ENCODE measurements at regions not wholly inside any gene's neighbourhood (a gene's known extent, or its start where the extent isn't known, plus 50 kb on each side); places are given as distances from the start of the nearest gene placed in this dataset.

DNA sequence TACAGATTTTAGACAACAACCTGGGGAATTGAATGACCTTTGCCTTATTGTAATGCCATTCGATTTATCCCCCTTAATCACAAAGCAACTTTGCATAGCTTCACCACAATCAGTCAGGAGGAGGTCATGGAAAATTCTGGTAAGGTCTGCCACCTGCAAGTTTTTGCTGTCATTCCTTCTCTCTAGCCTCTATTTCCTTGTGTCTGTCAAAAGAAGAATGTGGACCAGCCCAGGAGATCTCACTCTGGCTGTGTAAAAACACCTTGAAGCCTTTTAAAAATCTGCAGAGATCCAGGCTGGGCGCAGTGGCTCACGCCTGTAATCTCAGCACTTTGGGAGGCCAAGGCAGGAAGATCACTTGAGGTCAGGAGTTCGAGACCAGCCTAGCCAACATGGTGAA, 74.1 kb upstream of the BZW1 start:
- WGBS: 90% methylated on average over 4 of the region's 4 CpGs
- TF ChIP-seq EGR1 (IDR thresholded peaks at IDR 0.05; ENCODE audit: low read depth in 2 of 2) (no peak), HNF4G (IDR thresholded peaks at IDR 0.05) (no peak), ATF3 (IDR thresholded peaks at IDR 0.05) (no peak), RXRA (IDR thresholded peaks at IDR 0.05) (no peak), SP1 (IDR thresholded peaks at IDR 0.05) (no peak), JUND (IDR thresholded peaks at IDR 0.05) (no peak), RAD21 (IDR thresholded peaks at IDR 0.05) (no peak)
- TF ChIP-seq, protein P1, sequence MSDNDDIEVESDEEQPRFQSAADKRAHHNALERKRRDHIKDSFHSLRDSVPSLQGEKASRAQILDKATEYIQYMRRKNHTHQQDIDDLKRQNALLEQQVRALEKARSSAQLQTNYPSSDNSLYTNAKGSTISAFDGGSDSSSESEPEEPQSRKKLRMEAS (IDR thresholded peaks at IDR 0.05): no peak
- TF ChIP-seq, protein P2, sequence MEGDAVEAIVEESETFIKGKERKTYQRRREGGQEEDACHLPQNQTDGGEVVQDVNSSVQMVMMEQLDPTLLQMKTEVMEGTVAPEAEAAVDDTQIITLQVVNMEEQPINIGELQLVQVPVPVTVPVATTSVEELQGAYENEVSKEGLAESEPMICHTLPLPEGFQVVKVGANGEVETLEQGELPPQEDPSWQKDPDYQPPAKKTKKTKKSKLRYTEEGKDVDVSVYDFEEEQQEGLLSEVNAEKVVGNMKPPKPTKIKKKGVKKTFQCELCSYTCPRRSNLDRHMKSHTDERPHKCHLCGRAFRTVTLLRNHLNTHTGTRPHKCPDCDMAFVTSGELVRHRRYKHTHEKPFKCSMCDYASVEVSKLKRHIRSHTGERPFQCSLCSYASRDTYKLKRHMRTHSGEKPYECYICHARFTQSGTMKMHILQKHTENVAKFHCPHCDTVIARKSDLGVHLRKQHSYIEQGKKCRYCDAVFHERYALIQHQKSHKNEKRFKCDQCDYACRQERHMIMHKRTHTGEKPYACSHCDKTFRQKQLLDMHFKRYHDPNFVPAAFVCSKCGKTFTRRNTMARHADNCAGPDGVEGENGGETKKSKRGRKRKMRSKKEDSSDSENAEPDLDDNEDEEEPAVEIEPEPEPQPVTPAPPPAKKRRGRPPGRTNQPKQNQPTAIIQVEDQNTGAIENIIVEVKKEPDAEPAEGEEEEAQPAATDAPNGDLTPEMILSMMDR (IDR thresholded peaks at IDR 0.05; ENCODE audit: low read depth, low read length, missing input control): no peak
- TF ChIP-seq, protein P3, sequence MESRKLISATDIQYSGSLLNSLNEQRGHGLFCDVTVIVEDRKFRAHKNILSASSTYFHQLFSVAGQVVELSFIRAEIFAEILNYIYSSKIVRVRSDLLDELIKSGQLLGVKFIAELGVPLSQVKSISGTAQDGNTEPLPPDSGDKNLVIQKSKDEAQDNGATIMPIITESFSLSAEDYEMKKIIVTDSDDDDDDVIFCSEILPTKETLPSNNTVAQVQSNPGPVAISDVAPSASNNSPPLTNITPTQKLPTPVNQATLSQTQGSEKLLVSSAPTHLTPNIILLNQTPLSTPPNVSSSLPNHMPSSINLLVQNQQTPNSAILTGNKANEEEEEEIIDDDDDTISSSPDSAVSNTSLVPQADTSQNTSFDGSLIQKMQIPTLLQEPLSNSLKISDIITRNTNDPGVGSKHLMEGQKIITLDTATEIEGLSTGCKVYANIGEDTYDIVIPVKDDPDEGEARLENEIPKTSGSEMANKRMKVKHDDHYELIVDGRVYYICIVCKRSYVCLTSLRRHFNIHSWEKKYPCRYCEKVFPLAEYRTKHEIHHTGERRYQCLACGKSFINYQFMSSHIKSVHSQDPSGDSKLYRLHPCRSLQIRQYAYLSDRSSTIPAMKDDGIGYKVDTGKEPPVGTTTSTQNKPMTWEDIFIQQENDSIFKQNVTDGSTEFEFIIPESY (IDR thresholded peaks at IDR 0.05): no peak
- peaks cover 8 to 17% (median 10%) of the 10 kb centered on the region in 4 donors for H3K4me1 ChIP-seq (ENCODE audit: control insufficient read depth in 4 of 4, insufficient read depth in 4 of 4, low read length in 3 of 4)
- no peak overlapping the region for H3K9ac ChIP-seq (ENCODE audit: low read depth in 1 of 2, low read length in 2 of 2)
- H3K36me3 ChIP-seq (ENCODE audit: control insufficient read depth in 4 of 4, insufficient read depth in 3 of 4, low read depth in 1 of 4, low read length in 3 of 4): no peaks in the 10 kb centered on the region
- DNase-seq (ENCODE audit: low spot score): no peak
- H3K4me3 ChIP-seq (ENCODE audit: low read depth in 1 of 3, low read length in 3 of 3): no peak overlapping the region
- H3K27ac ChIP-seq (ENCODE audit: low read depth in 1 of 2, low read length in 2 of 2): no peak overlapping the region
- H3K27me3 ChIP-seq (ENCODE audit: control insufficient read depth in 4 of 4, insufficient read depth in 4 of 4, low read length in 3 of 4): no peaks in the 10 kb centered on the region
- H3K9me3 ChIP-seq (ENCODE audit: control insufficient read depth in 4 of 4, low read length in 3 of 4): no peaks in the 10 kb centered on the region

DNA sequence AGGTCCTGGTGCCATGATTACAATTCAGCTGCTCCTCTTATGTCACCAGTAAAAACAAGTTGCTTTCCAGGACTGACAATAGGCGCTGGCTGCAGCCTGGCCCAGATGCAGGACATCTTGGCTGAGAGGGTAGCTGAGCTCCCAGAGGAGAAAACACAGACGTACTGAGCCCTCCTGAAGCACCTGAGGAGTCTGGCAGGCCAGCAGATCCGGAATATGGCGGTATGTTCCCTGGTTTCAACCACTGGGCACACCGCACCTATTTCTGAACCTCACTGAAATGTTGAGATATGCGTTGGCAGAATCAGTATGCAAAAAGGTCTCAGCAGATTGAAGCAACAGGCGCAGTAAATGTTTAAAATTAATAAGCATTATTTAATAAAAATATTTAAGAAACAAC, 73.1 kb upstream of the BZW1 start:
- Histone ChIP-seq H3K9me3 (ENCODE audit: control insufficient read depth in 4 of 4, low read length in 3 of 4) (no peaks in the 10 kb centered on the region), H3K4me3 (ENCODE audit: low read depth in 1 of 3, low read length in 3 of 3) (no peak overlapping the region), H3K27ac (ENCODE audit: low read depth in 1 of 2, low read length in 2 of 2) (no peak overlapping the region), H3K9ac (ENCODE audit: low read depth in 1 of 2, low read length in 2 of 2) (no peak overlapping the region), H3K36me3 (ENCODE audit: control insufficient read depth in 4 of 4, insufficient read depth in 3 of 4, low read depth in 1 of 4, low read length in 3 of 4) (no peaks in the 10 kb centered on the region), H3K4me1 (ENCODE audit: control insufficient read depth in 4 of 4, insufficient read depth in 4 of 4, low read length in 3 of 4) (peaks cover 9 to 17% (median 11%) of the 10 kb centered on the region in 4 donors), H3K27me3 (ENCODE audit: control insufficient read depth in 4 of 4, insufficient read depth in 4 of 4, low read length in 3 of 4) (no peaks in the 10 kb centered on the region)
- DNase-seq (ENCODE audit: low spot score): no peak
- 95% methylated on average over 7 of the region's 7 CpGs for WGBS
- no peak for TF ChIP-seq SP1 (IDR thresholded peaks at IDR 0.05)
- no peak for TF ChIP-seq EGR1 (IDR thresholded peaks at IDR 0.05; ENCODE audit: low read depth in 2 of 2)
- TF ChIP-seq RAD21 (IDR thresholded peaks at IDR 0.05): no peak
- TF ChIP-seq HNF4A (conservative IDR thresholded peaks at IDR 0.05): no peak
- TF ChIP-seq, protein P2 (IDR thresholded peaks at IDR 0.05; ENCODE audit: low read depth, low read length, missing input control): no peak

Measured in liver (tissue), 8 donors.